ENCODE measurements at regions not wholly inside any gene's neighbourhood (a gene's known extent, or its start where the extent isn't known, plus 50 kb on each side); places are given as distances from the start of the nearest gene placed in this dataset.
"Not testable (repeated sequence)": the region's sequence is repeated elsewhere in the genome, so short reads cannot be mapped to it uniquely, and the experiment has no call there.

DNA sequence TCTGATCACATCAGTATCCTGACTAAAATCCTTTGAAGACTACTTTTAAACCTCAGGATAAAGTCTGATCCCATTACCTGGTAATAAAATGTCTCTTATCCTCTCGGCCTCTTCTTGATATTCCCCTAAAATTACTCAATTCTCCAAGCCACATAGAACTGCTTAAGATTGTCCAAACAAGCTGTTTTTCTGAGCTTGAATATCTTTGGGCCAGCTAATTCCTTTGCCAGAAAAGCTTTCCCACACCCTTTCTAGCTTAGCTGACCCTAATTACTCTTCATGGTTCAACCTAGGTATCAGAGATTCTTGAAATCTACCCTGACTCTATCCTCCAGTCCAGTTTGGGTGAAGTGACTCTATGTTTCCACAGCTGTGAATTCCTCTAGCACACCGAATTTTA, 328.6 kb downstream of the CRPPA start:
- TF ChIP-seq, protein P1, sequence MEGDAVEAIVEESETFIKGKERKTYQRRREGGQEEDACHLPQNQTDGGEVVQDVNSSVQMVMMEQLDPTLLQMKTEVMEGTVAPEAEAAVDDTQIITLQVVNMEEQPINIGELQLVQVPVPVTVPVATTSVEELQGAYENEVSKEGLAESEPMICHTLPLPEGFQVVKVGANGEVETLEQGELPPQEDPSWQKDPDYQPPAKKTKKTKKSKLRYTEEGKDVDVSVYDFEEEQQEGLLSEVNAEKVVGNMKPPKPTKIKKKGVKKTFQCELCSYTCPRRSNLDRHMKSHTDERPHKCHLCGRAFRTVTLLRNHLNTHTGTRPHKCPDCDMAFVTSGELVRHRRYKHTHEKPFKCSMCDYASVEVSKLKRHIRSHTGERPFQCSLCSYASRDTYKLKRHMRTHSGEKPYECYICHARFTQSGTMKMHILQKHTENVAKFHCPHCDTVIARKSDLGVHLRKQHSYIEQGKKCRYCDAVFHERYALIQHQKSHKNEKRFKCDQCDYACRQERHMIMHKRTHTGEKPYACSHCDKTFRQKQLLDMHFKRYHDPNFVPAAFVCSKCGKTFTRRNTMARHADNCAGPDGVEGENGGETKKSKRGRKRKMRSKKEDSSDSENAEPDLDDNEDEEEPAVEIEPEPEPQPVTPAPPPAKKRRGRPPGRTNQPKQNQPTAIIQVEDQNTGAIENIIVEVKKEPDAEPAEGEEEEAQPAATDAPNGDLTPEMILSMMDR (IDR thresholded peaks at IDR 0.05; ENCODE audit: low read depth, low read length): no peak

DNA sequence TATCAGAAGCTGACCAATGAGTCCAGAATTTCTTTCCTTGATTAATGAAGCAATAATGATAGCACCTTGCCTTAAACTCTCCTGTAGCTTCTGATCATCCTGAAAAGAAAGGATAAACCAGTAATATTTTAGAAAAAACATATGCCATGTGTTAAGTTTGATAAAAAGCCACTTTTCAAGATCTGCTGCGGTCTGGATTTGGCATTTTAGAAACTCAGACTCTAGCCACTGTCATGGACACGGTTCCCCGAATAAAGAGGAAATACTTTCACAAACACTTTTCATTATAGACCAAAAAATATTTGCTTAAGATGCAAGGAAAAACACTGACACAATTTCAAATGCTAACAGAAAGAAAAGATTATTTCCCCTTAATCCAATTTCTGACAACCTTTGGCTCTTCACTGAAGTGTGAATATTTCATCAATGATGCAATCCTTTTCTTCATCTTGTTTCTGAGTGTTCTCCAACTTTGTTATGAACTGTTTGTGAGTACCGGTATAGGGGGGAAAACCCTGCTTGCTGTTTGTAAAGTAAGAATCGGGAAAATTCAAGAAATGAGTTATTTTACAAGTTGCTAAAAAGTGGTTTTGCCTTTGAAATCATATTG, 329.5 kb downstream of the CRPPA start:
- H3K4me3 ChIP-seq (ENCODE audit: low read depth, low read length): no peak overlapping the region
- TF ChIP-seq, protein P1 (IDR thresholded peaks at IDR 0.05; ENCODE audit: low read depth, low read length): no peak

More for the DNA sequence above, 328.6 kb downstream of the CRPPA start:
- H3K4me3 ChIP-seq (ENCODE audit: low read depth, low read length): no peak overlapping the region

DNA sequence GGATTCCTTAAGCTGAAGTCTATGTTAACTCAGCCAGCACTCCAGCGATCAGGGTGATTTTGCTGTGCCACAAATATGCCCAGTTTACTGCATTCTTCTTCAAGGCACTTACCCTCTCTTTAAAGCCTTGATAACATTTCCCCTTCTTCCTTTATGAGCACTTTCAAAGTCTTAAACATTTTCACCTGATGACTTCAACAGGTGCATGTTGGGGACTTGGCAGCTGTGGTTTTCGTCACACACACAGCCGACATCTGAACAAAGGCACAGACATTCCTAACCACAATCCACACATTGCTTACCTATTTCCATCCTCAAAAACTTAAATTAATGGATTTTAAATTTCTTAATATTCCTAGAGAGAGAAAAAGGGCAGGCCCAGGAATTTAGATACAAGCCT, 331.5 kb downstream of the CRPPA start:
- TF ChIP-seq, protein P1 (IDR thresholded peaks at IDR 0.05; ENCODE audit: low read depth, low read length): no peak
- no peak overlapping the region for H3K4me3 ChIP-seq (ENCODE audit: low read depth, low read length)

DNA sequence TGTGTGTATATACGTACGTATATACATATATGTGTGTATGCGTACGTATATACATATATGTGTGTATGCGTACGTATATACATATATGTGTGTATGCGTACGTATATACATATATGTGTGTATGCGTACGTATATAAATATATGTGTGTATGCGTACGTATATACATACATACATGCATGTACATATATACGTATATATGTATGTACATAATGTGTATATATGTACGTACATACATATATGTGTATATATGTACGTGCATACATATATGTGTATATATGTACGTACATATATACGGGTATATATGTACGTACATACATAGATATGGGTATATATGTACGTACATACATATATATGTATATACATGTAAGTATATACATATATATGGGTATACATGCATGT, 332.1 kb downstream of the CRPPA start:
- TF ChIP-seq, protein P1 (IDR thresholded peaks at IDR 0.05; ENCODE audit: low read depth, low read length): no peak
- H3K4me3 ChIP-seq (ENCODE audit: low read depth, low read length): no peak overlapping the region

DNA sequence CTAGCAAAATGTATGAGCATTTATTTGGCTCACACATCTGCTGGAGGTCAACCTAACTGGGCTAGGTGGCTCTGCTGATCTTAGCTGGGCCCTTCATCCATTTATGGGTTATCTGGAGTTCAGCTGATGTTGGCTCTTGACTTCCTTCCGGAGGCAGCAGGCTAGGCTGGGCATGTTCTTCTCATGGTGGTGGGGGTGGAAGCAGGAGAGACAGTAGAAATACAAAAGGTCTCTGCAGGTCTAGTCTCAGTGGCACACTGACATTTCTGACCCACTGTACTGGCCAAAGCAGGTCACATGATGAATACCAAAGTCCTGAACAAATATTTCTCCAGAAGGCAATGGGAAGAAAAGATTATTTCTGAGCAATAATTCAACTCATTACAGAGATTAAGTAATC, 334.6 kb downstream of the CRPPA start:
- TF ChIP-seq, protein P1 (IDR thresholded peaks at IDR 0.05; ENCODE audit: low read depth, low read length): no peak
- no peak overlapping the region for H3K4me3 ChIP-seq (ENCODE audit: low read depth, low read length)

DNA sequence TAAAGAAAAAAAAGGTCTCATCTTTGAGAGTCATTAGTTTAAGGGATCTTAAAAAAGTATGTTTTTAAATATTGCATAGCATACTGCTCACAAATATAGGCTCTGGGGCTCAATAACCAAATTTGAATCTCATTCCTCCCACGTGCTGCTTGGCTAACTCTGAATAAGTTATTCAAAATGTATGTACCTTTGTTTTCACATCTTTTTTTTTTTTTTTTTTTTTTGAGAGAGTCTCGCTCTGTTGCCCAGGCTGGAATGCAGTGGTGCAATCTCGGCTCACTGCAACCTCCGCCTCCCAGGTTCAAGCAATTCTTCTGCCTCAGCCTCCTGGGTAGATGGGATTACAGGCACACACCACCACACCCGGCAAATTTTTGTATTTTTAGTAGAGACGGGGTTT, 335.6 kb downstream of the CRPPA start:
- not testable (repeated sequence) for H3K4me3 ChIP-seq (ENCODE audit: low read depth, low read length)

DNA sequence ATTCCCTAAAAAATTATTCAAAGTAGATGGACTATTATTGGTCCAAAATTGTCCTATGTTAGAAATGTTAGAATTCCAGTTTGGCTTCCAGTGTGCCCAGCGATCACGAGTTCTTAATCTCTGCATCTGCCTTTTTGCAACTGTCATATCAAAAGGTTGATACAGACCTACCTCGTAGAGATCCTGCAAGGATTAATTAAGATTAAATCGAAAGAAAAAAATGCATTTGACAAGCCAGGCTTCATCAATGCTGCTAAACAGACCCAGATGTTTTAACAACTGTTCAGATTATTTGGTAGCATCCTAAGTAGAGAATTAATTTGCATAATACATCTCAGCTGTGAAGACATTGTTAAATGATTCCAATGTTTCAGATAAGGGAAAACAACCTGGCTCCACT, 336.5 kb downstream of the CRPPA start:
- H3K4me3 ChIP-seq (ENCODE audit: low read depth, low read length): no peak overlapping the region
- TF ChIP-seq, protein P1 (IDR thresholded peaks at IDR 0.05; ENCODE audit: low read depth, low read length): no peak

DNA sequence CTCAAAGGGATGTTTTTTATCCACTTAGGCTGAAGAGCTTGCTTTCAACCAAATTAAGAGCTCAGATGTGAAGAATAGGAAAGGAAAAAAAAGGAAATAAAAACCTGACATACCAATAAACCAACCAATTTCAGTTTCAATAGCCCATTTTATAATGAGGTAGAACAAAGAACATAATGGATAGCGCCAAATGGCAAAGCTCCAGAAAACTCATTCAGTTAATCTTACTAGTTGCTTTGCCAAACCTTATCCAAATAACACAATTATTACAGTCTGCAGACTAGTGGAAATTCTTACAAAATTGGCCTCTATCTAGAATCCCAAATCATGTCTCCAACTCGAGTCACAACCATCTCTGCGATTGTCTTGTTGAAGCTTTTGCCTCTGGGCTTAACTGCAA, 337.0 kb downstream of the CRPPA start:
- TF ChIP-seq, protein P1 (IDR thresholded peaks at IDR 0.05; ENCODE audit: low read depth, low read length): no peak
- no peak overlapping the region for H3K4me3 ChIP-seq (ENCODE audit: low read depth, low read length)
